Activated naive CD4-positive, alpha-beta T cell treated with anti-CD3 and anti-CD28 coated beads, Interleukin-2, amount 10 ng/mL, durations not matched to agents 7 days and 5 days (primary cell): ENCODE measurements at regions not wholly inside any gene's neighbourhood (a gene's known extent, or its start where the extent isn't known, plus 50 kb on each side); places are given as distances from the start of the nearest gene placed in this dataset.
A peak's percentile ranks its signal among the peaks of the same experiment; 100 is the strongest.

ENCODE experiments used
- CTCF ChIA-PET: fragments of 350-600 bp; sonication (Branson Sonifier 250); formaldehyde crosslinking; loops from one replicate; lab custom pipeline; 2021; ENCODE audit warnings: antibody characterized with exemption; lab: Charles Lee
- DNase-seq: peaks from one replicate; pipeline ENCODE4 v3.0.0-alpha.2; 2020
- H3K27ac Mint-ChIP-seq: one replicate; pipeline ENCODE4 v1.8.0; 2021; ENCODE audit warnings: mild to moderate bottlenecking, moderate library complexity, mixed read lengths
- H3K27me3 Mint-ChIP-seq: one replicate; pipeline ENCODE4 v1.8.0; 2021; ENCODE audit warnings: mild to moderate bottlenecking, mixed read lengths
- H3K36me3 Mint-ChIP-seq: one replicate; pipeline ENCODE4 v1.8.0; 2021; ENCODE audit warnings: mixed read lengths
- H3K4me1 Mint-ChIP-seq: one replicate; pipeline ENCODE4 v1.8.0; 2021; ENCODE audit warnings: mixed read lengths
- H3K4me3 Mint-ChIP-seq: one replicate; pipeline ENCODE4 v1.8.0; 2021; ENCODE audit warnings: mild to moderate bottlenecking, moderate library complexity, mixed read lengths
- H3K9me3 Mint-ChIP-seq: one replicate; pipeline ENCODE4 v1.8.0; 2021; ENCODE audit warnings: mixed read lengths

- H3K4me1 Mint-ChIP-seq, result no peaks in the 10 kb centered on the region
- CTCF ChIA-PET, result no interaction called here
- no peak for DNase-seq
- no peak overlapping the region for H3K4me3 Mint-ChIP-seq
- H3K27ac Mint-ChIP-seq, result no peak overlapping the region
- no peaks in the 10 kb centered on the region for H3K36me3 Mint-ChIP-seq
- no peaks in the 10 kb centered on the region for H3K9me3 Mint-ChIP-seq
- H3K27me3 Mint-ChIP-seq, result no peaks in the 10 kb centered on the region
Measured at GRCh38 chr4:154998284-154998683, 210.2 kb upstream of the NPY2R start.

- Mint-ChIP-seq H3K4me3 (no peak overlapping the region), H3K4me1 (no peaks in the 10 kb centered on the region), H3K9me3 (no peaks in the 10 kb centered on the region), H3K27me3 (no peaks in the 10 kb centered on the region), H3K27ac (no peak overlapping the region), H3K36me3 (no peaks in the 10 kb centered on the region)
- CTCF ChIA-PET, result interaction anchor here (1.1 kb wide), 1 partner anchor 17 kb away, joined by 3 read pairs; no protein-coding TSS in a partner anchor
- no peak for DNase-seq
Measured at GRCh38 chr4:154998773-154999172, 209.7 kb upstream of the NPY2R start.

- Mint-ChIP-seq H3K27me3 (no peaks in the 10 kb centered on the region), H3K9me3 (no peaks in the 10 kb centered on the region), H3K36me3 (no peaks in the 10 kb centered on the region), H3K27ac (no peak overlapping the region), H3K4me1 (no peaks in the 10 kb centered on the region), H3K4me3 (no peak overlapping the region)
- CTCF ChIA-PET, result interaction anchor here (1.1 kb wide), 1 partner anchor 18 kb away, joined by 3 read pairs; no protein-coding TSS in a partner anchor
- no peak for DNase-seq
Measured at GRCh38 chr4:154999950-155000578, 208.4 kb upstream of the NPY2R start.

- DNase-seq, result no peak
- Mint-ChIP-seq H3K27me3 (no peaks in the 10 kb centered on the region), H3K9me3 (no peaks in the 10 kb centered on the region), H3K36me3 (no peaks in the 10 kb centered on the region), H3K4me1 (no peaks in the 10 kb centered on the region), H3K4me3 (no peak overlapping the region), H3K27ac (no peak overlapping the region)
- CTCF ChIA-PET, result no interaction called here
Measured at GRCh38 chr4:155001251-155001650, 207.2 kb upstream of the NPY2R start.

GRCh38 chr4:155005395-155006090 lies 202.9 kb upstream of the NPY2R start:
- no peaks in the 10 kb centered on the region for H3K9me3 Mint-ChIP-seq
- no peaks in the 10 kb centered on the region for H3K36me3 Mint-ChIP-seq
- DNase-seq, result no peak
- CTCF ChIA-PET, result no interaction called here
- no peaks in the 10 kb centered on the region for H3K4me1 Mint-ChIP-seq
- no peak overlapping the region for H3K27ac Mint-ChIP-seq
- no peak overlapping the region for H3K4me3 Mint-ChIP-seq
- no peaks in the 10 kb centered on the region for H3K27me3 Mint-ChIP-seq

GRCh38 chr4:155007660-155008176 lies 200.7 kb upstream of the NPY2R start:
- CTCF ChIA-PET, result no interaction called here
- H3K4me1 Mint-ChIP-seq, result no peaks in the 10 kb centered on the region
- no peak for DNase-seq
- H3K4me3 Mint-ChIP-seq, result no peak overlapping the region
- H3K9me3 Mint-ChIP-seq, result no peaks in the 10 kb centered on the region
- H3K27me3 Mint-ChIP-seq, result no peaks in the 10 kb centered on the region
- H3K27ac Mint-ChIP-seq, result no peak overlapping the region
- H3K36me3 Mint-ChIP-seq, result no peaks in the 10 kb centered on the region

- CTCF ChIA-PET, result no interaction called here
- no peak for DNase-seq
- Mint-ChIP-seq H3K27me3 (no peaks in the 10 kb centered on the region), H3K36me3 (no peaks in the 10 kb centered on the region), H3K27ac (no peak overlapping the region), H3K9me3 (no peaks in the 10 kb centered on the region), H3K4me1 (no peaks in the 10 kb centered on the region), H3K4me3 (no peak overlapping the region)
Measured at GRCh38 chr4:155008389-155008788, 200.0 kb upstream of the NPY2R start.

- H3K27me3 Mint-ChIP-seq, result no peaks in the 10 kb centered on the region
- DNase-seq, result no peak
- no peaks in the 10 kb centered on the region for H3K36me3 Mint-ChIP-seq
- H3K4me1 Mint-ChIP-seq, result no peaks in the 10 kb centered on the region
- no peaks in the 10 kb centered on the region for H3K9me3 Mint-ChIP-seq
- CTCF ChIA-PET, result no interaction called here
- H3K27ac Mint-ChIP-seq, result no peak overlapping the region
- H3K4me3 Mint-ChIP-seq, result no peak overlapping the region
Measured at GRCh38 chr4:155009288-155009687, 199.1 kb upstream of the NPY2R start.

- Mint-ChIP-seq H3K27me3 (no peaks in the 10 kb centered on the region), H3K4me3 (no peak overlapping the region), H3K4me1 (no peaks in the 10 kb centered on the region), H3K36me3 (no peaks in the 10 kb centered on the region), H3K27ac (no peak overlapping the region), H3K9me3 (no peaks in the 10 kb centered on the region)
- DNase-seq, result no peak
- CTCF ChIA-PET, result no interaction called here
Measured at GRCh38 chr4:155010376-155010775, 198.1 kb upstream of the NPY2R start.

GRCh38 chr4:155011163-155011780 lies 197.2 kb upstream of the NPY2R start:
- no peak for DNase-seq
- CTCF ChIA-PET, result no interaction called here
- no peak overlapping the region for H3K27ac Mint-ChIP-seq
- no peaks in the 10 kb centered on the region for H3K9me3 Mint-ChIP-seq
- H3K4me3 Mint-ChIP-seq, result no peak overlapping the region
- H3K4me1 Mint-ChIP-seq, result no peaks in the 10 kb centered on the region
- H3K27me3 Mint-ChIP-seq, result no peaks in the 10 kb centered on the region
- no peaks in the 10 kb centered on the region for H3K36me3 Mint-ChIP-seq

GRCh38 chr4:155012469-155012868 lies 196.0 kb upstream of the NPY2R start:
- Mint-ChIP-seq H3K9me3 (no peaks in the 10 kb centered on the region), H3K27ac (no peak overlapping the region), H3K4me3 (no peak overlapping the region), H3K36me3 (no peaks in the 10 kb centered on the region), H3K4me1 (no peaks in the 10 kb centered on the region), H3K27me3 (no peaks in the 10 kb centered on the region)
- CTCF ChIA-PET, result no interaction called here
- no peak for DNase-seq

GRCh38 chr4:155017426-155017825 lies 191.0 kb upstream of the NPY2R start:
- no peak for DNase-seq
- CTCF ChIA-PET, result interaction anchor here (0.5 kb wide), 1 partner anchor 465 kb away, joined by 3 read pairs; no protein-coding TSS in a partner anchor
- Mint-ChIP-seq H3K27me3 (no peaks in the 10 kb centered on the region), H3K4me1 (no peaks in the 10 kb centered on the region), H3K36me3 (no peaks in the 10 kb centered on the region), H3K27ac (no peak overlapping the region), H3K4me3 (no peak overlapping the region), H3K9me3 (peaks cover 2% of the 10 kb centered on the region)

GRCh38 chr4:155025762-155026457 lies 182.5 kb upstream of the NPY2R start:
- CTCF ChIA-PET, result no interaction called here
- Mint-ChIP-seq H3K27me3 (no peaks in the 10 kb centered on the region), H3K4me1 (no peaks in the 10 kb centered on the region), H3K27ac (no peak overlapping the region), H3K36me3 (no peaks in the 10 kb centered on the region), H3K4me3 (no peak overlapping the region), H3K9me3 (no peaks in the 10 kb centered on the region)
- DNase-seq, result peak; percentile 30

GRCh38 chr4:155026715-155027114 lies 181.7 kb upstream of the NPY2R start:
- Mint-ChIP-seq H3K4me3 (no peak overlapping the region), H3K36me3 (no peaks in the 10 kb centered on the region), H3K27me3 (no peaks in the 10 kb centered on the region), H3K4me1 (no peaks in the 10 kb centered on the region), H3K27ac (no peak overlapping the region), H3K9me3 (no peaks in the 10 kb centered on the region)
- DNase-seq, result no peak
- CTCF ChIA-PET, result interaction anchor here (0.6 kb wide), 1 partner anchor 290 kb away, joined by 3 read pairs; no protein-coding TSS in a partner anchor
